Endothelial cell of umbilical vein (primary cell): ENCODE measurements at regions not wholly inside any gene's neighbourhood (a gene's known extent, or its start where the extent isn't known, plus 50 kb on each side); places are given as distances from the start of the nearest gene placed in this dataset.

Source experiments
- BruUV-seq: library from RNA; stranded (reverse); fragments of 400-500 nt; replicated peaks from 2 replicates; lab custom pipeline; 2021; lab: Mats Ljungman, UMichigan
- CTCF ChIA-PET: fragments of 300-600, 350-600 bp; sonication (Branson Sonifier 250); formaldehyde crosslinking; loops from one replicate; lab custom pipeline; 2021; ENCODE audit warnings: antibody characterized with exemption, inconsistent platforms; lab: Charles Lee
- POLR2A ChIA-PET: fragments of 300-600, 350-600 bp; sonication (Branson Sonifier 250); formaldehyde crosslinking; loops from one replicate; lab custom pipeline; 2021; ENCODE audit warnings: antibody characterized with exemption, inconsistent platforms; lab: Charles Lee
- DNase-seq: peaks from one replicate; pipeline ENCODE4 v3.0.0-alpha.2; 2011; ENCODE audit warnings: low read depth, low spot score
- FAIRE-seq: peaks from 2 replicates; lab custom pipeline; 2011; peaks lifted over from hg19 to GRCh38; lab: Jason Lieb, UNC
- H2AFZ ChIP-seq: 2 replicates; pipeline ENCODE4 v1.6.0; 2012; ENCODE audit warnings: low read depth, low read length, control low read depth, inconsistent platforms
- H3K27ac ChIP-seq: 2 replicates; pipeline ENCODE4 v1.5.1; 2011; ENCODE audit warnings: low read depth, mild to moderate bottlenecking, control low read depth, low read length, moderate library complexity; ENCODE audit not compliant: insufficient read depth
- H3K27me3 ChIP-seq, 2 experiments: 2 replicates each; pipeline versions ENCODE4 v1.6.0 to v1.6.1; 2011; ENCODE audit warnings: low read length in 2 of 2, mixed read lengths in 1 of 2; ENCODE audit not compliant: control insufficient read depth in 2 of 2, insufficient read depth in 2 of 2
- H3K36me3 ChIP-seq, 2 experiments: 2 replicates in 1 of 2; 3 replicates in 1 of 2; pipeline ENCODE4 v1.5.1; 2011; ENCODE audit warnings: low read length in 2 of 2, mild to moderate bottlenecking in 1 of 2, moderate library complexity in 1 of 2; ENCODE audit not compliant: control insufficient read depth in 2 of 2, insufficient read depth in 2 of 2; ENCODE audit errors: extremely low read depth in 1 of 2
- H3K4me1 ChIP-seq: 3 replicates; pipeline ENCODE4 v1.5.1; 2011; ENCODE audit warnings: mild to moderate bottlenecking, low read length; ENCODE audit not compliant: control insufficient read depth, insufficient read depth; ENCODE audit errors: extremely low read depth
- H3K4me2 ChIP-seq: 2 replicates; pipeline ENCODE4 v1.6.1; 2011; ENCODE audit warnings: low read length, control low read depth, mixed read lengths; ENCODE audit not compliant: insufficient read depth
- H3K4me3 ChIP-seq, 3 experiments: fragments of 200-600 bp in 1 of 3; sonication (generic), shearing (Covaris generic) in 1 of 3; replicated peaks in 1 of 3; 2 replicates each; pipeline ENCODE4 v1.5.1; 2011 to 2016; ENCODE audit warnings: control low read depth in 3 of 3, low read length in 3 of 3, mild to moderate bottlenecking in 2 of 3, inconsistent platforms in 1 of 3, low read depth in 1 of 3, moderate library complexity in 1 of 3; ENCODE audit not compliant: insufficient read depth in 1 of 3
- H3K79me2 ChIP-seq: 2 replicates; pipeline ENCODE4 v1.6.0; 2012; ENCODE audit warnings: low read length, inconsistent platforms; ENCODE audit not compliant: control insufficient read depth, insufficient read depth
- H3K9ac ChIP-seq: replicated peaks from 2 replicates; pipeline ENCODE3; 2011; ENCODE audit warnings: low read length, control low read depth; ENCODE audit not compliant: insufficient read depth; ENCODE audit errors: extremely low read depth
- H3K9me1 ChIP-seq: replicated peaks from 3 replicates; pipeline ENCODE4 v1.6.0; 2011; ENCODE audit warnings: mild to moderate bottlenecking, low read length; ENCODE audit not compliant: control insufficient read depth, insufficient read depth; ENCODE audit errors: extremely low read depth
- H3K9me3 ChIP-seq: replicated peaks from 2 replicates; pipeline ENCODE4 v1.5.1; 2012; ENCODE audit warnings: low read length, inconsistent platforms; ENCODE audit not compliant: control insufficient read depth, insufficient read depth
- H4K20me1 ChIP-seq: replicated peaks from 2 replicates; pipeline ENCODE3; 2011; ENCODE audit warnings: mild to moderate bottlenecking, low read length; ENCODE audit not compliant: control insufficient read depth, insufficient read depth; ENCODE audit errors: extremely low read depth
- EZH2 ChIP-seq: IDR thresholded peaks from 2 replicates; pipeline ENCODE4 v1.6.1; 2012; ENCODE audit warnings: borderline replicate concordance, low read depth, mild to moderate bottlenecking, moderate library complexity, low read length, inconsistent platforms; ENCODE audit not compliant: severe bottlenecking
- FOS ChIP-seq: IDR thresholded peaks from 2 replicates; pipeline ENCODE4 v1.6.1; 2011; ENCODE audit warnings: mild to moderate bottlenecking, low read length, moderate library complexity, borderline replicate concordance; ENCODE audit not compliant: insufficient read depth
- GATA2 ChIP-seq: IDR thresholded peaks from 2 replicates; pipeline ENCODE4 v1.7.0; 2011; ENCODE audit warnings: low read depth, mild to moderate bottlenecking, moderate library complexity, mixed read lengths, low read length; ENCODE audit not compliant: insufficient read length, insufficient read depth
- JUN ChIP-seq: IDR thresholded peaks from 2 replicates; pipeline ENCODE4 v1.6.1; 2011; ENCODE audit warnings: borderline replicate concordance, low read depth; ENCODE audit not compliant: insufficient read length, insufficient read depth
- MYC ChIP-seq: IDR thresholded peaks from one replicate; pipeline ENCODE4 v1.6.1; 2011; ENCODE audit warnings: mild to moderate bottlenecking, low read depth, low read length
- POLR2A ChIP-seq: IDR thresholded peaks from 2 replicates; pipeline ENCODE4 v1.6.1; 2012; ENCODE audit warnings: low read depth, mild to moderate bottlenecking, control low read depth, low read length
- POLR2AphosphoS5 ChIP-seq: IDR thresholded peaks from 2 replicates; pipeline ENCODE4 v1.6.1; 2012; ENCODE audit warnings: low read depth, mild to moderate bottlenecking, control low read depth, low read length, moderate library complexity; ENCODE audit not compliant: insufficient read depth
- dilution Hi-C: fragments of 300-500 bp; cut with MboI; formaldehyde crosslinking; loops from one replicate; pipeline ENCODE4 v1.15.0; 2019; ENCODE audit warnings: low sequenced_read_pairs; ENCODE audit not compliant: extremely low pct_ligation_motif_present
- intact Hi-C: fragments of 100-400 bp; cut with micrococcal nuclease; formaldehyde crosslinking; loops from one replicate; pipeline ENCODE4 v1.10.0; 2022
- TF ChIP-seq, protein P1 (sequence below), 2 donors: IDR thresholded peaks; 1 replicate in 1 of 2; 2 replicates in 1 of 2; pipeline ENCODE4 v1.5.1; 2011; ENCODE audit warnings: low read length in 2 of 2, mild to moderate bottlenecking in 2 of 2, moderate library complexity in 2 of 2, control low read depth in 1 of 2, inconsistent platforms in 1 of 2, low read depth in 1 of 2; ENCODE audit not compliant: insufficient read depth in 1 of 2; ENCODE audit errors: extremely low read depth in 1 of 2
- TF ChIP-seq, protein P2 (sequence below): IDR thresholded peaks from 2 replicates; pipeline ENCODE4 v1.6.1; 2011; ENCODE audit not compliant: insufficient read depth, insufficient read length

DNA sequence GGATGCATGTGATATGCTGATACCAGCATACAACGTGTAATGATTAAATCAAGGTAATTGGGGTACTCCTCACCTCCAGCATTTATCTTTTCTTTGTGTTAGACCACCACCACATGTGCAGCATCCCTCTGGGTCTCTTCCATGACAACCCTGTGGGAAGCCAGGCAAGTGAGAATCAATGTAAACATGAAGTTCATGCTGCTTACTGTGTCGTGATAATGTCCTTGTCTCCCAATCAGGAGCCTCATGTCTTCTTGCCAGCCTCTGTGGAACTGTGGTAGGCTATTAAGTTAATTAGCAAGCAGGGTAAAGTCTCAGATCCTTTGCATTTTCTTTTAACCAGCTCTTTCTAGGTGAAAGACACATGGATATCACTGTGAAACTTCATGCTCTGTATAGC lies 126.7 kb downstream of the TES start:
- no peak for TF ChIP-seq EZH2
- no peak overlapping the region for H3K9ac ChIP-seq
- no peaks in the 10 kb centered on the region for H3K79me2 ChIP-seq
- no peaks in the 10 kb centered on the region for H3K27me3 ChIP-seq
- no peak overlapping the region for H2AFZ ChIP-seq
- no peaks in the 10 kb centered on the region for H3K36me3 ChIP-seq
- ChIA-PET CTCF (interaction anchor here (0.7 to 1.5 kb wide), 3 partner anchors 9 to 252 kb away, joined by 3 to 6 read pairs (median 4); no protein-coding TSS in a partner anchor), POLR2A (no interaction called here)
- H3K4me1 ChIP-seq = peaks cover 44% of the 10 kb centered on the region
- intact Hi-C loops = no loop called here
- H3K9me1 ChIP-seq = no peaks in the 10 kb centered on the region
- no TSS peak for BruUV-seq
- dilution Hi-C loops = loop anchor here (25.0 kb wide), 1 partner anchor 175 kb away; no protein-coding TSS in a partner anchor
- H3K27ac ChIP-seq = no peak overlapping the region
- H3K4me2 ChIP-seq = no peak overlapping the region
- H3K9me3 ChIP-seq = no peaks in the 10 kb centered on the region
- FAIRE-seq (no peak), DNase-seq (no peak)
- no peak overlapping the region for H3K4me3 ChIP-seq
- no peaks in the 10 kb centered on the region for H4K20me1 ChIP-seq

DNA sequence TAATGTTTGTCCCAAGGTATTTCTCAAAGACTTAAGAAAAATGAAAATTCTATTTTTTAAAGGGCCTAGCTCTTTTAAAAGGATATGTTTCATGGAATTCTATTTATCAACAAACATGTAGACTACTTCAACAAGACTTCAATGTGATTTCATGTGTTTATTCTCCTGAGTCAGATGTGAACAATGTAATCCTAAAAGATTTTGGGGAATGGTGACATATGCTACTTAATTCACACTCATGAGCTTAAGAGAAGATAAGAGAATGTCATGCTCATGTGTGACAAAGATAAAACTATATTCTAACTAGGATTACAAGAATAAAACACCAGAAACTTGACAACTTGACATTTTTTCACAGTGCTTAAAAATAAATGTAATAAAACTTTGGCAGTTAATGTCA lies 127.5 kb downstream of the TES start:
- Histone ChIP-seq H3K27me3 (no peaks in the 10 kb centered on the region), H3K9me3 (no peaks in the 10 kb centered on the region), H2AFZ (no peak overlapping the region), H3K9ac (no peak overlapping the region), H3K9me1 (no peaks in the 10 kb centered on the region), H3K36me3 (no peaks in the 10 kb centered on the region), H4K20me1 (no peaks in the 10 kb centered on the region), H3K4me1 (peaks cover 49% of the 10 kb centered on the region), H3K79me2 (no peaks in the 10 kb centered on the region), H3K4me2 (no peak overlapping the region), H3K4me3 (no peak overlapping the region), H3K27ac (no peak overlapping the region)
- no TSS peak for BruUV-seq
- intact Hi-C loops = no loop called here
- dilution Hi-C loops = loop anchor here (25.0 kb wide), 1 partner anchor 175 kb away; no protein-coding TSS in a partner anchor
- no peak for TF ChIP-seq POLR2AphosphoS5
- TF ChIP-seq, protein P1, sequence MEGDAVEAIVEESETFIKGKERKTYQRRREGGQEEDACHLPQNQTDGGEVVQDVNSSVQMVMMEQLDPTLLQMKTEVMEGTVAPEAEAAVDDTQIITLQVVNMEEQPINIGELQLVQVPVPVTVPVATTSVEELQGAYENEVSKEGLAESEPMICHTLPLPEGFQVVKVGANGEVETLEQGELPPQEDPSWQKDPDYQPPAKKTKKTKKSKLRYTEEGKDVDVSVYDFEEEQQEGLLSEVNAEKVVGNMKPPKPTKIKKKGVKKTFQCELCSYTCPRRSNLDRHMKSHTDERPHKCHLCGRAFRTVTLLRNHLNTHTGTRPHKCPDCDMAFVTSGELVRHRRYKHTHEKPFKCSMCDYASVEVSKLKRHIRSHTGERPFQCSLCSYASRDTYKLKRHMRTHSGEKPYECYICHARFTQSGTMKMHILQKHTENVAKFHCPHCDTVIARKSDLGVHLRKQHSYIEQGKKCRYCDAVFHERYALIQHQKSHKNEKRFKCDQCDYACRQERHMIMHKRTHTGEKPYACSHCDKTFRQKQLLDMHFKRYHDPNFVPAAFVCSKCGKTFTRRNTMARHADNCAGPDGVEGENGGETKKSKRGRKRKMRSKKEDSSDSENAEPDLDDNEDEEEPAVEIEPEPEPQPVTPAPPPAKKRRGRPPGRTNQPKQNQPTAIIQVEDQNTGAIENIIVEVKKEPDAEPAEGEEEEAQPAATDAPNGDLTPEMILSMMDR (IDR thresholded peaks at IDR 0.05; ENCODE audit: extremely low read depth in 1 of 2, insufficient read depth in 1 of 2, low read depth in 1 of 2, low read length in 2 of 2) = no peak
- TF ChIP-seq FOS = no peak
- TF ChIP-seq EZH2 = no peak
- no peak for TF ChIP-seq JUN
- no peak for TF ChIP-seq GATA2
- TF ChIP-seq MYC = no peak
- TF ChIP-seq POLR2A = no peak
- TF ChIP-seq, protein P2, sequence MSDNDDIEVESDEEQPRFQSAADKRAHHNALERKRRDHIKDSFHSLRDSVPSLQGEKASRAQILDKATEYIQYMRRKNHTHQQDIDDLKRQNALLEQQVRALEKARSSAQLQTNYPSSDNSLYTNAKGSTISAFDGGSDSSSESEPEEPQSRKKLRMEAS = no peak
- ChIA-PET CTCF (interaction anchor here (0.7 to 4.5 kb wide), 4 partner anchors 9 to 251 kb away, joined by 3 to 21 read pairs (median 5); no protein-coding TSS in a partner anchor), POLR2A (no interaction called here)
- FAIRE-seq (no peak), DNase-seq (no peak)
